ENCODE measurements at regions not wholly inside any gene's neighbourhood (a gene's known extent, or its start where the extent isn't known, plus 50 kb on each side); places are given as distances from the start of the nearest gene placed in this dataset.

GRCh38 chr6:22833191-22833590 is 263.8 kb downstream of the HDGFL1 start:
- TF ChIP-seq, protein P1, sequence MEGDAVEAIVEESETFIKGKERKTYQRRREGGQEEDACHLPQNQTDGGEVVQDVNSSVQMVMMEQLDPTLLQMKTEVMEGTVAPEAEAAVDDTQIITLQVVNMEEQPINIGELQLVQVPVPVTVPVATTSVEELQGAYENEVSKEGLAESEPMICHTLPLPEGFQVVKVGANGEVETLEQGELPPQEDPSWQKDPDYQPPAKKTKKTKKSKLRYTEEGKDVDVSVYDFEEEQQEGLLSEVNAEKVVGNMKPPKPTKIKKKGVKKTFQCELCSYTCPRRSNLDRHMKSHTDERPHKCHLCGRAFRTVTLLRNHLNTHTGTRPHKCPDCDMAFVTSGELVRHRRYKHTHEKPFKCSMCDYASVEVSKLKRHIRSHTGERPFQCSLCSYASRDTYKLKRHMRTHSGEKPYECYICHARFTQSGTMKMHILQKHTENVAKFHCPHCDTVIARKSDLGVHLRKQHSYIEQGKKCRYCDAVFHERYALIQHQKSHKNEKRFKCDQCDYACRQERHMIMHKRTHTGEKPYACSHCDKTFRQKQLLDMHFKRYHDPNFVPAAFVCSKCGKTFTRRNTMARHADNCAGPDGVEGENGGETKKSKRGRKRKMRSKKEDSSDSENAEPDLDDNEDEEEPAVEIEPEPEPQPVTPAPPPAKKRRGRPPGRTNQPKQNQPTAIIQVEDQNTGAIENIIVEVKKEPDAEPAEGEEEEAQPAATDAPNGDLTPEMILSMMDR (conservative IDR thresholded peaks at IDR 0.05): no peak
- no peak for TF ChIP-seq ZFX (IDR thresholded peaks at IDR 0.05)
